ENCODE measurements at regions not wholly inside any gene's neighbourhood (a gene's known extent, or its start where the extent isn't known, plus 50 kb on each side); places are given as distances from the start of the nearest gene placed in this dataset.

- TF ChIP-seq, protein P1, sequence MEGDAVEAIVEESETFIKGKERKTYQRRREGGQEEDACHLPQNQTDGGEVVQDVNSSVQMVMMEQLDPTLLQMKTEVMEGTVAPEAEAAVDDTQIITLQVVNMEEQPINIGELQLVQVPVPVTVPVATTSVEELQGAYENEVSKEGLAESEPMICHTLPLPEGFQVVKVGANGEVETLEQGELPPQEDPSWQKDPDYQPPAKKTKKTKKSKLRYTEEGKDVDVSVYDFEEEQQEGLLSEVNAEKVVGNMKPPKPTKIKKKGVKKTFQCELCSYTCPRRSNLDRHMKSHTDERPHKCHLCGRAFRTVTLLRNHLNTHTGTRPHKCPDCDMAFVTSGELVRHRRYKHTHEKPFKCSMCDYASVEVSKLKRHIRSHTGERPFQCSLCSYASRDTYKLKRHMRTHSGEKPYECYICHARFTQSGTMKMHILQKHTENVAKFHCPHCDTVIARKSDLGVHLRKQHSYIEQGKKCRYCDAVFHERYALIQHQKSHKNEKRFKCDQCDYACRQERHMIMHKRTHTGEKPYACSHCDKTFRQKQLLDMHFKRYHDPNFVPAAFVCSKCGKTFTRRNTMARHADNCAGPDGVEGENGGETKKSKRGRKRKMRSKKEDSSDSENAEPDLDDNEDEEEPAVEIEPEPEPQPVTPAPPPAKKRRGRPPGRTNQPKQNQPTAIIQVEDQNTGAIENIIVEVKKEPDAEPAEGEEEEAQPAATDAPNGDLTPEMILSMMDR (IDR thresholded peaks at IDR 0.05): no peak
- TF ChIP-seq POLR2A (IDR thresholded peaks at IDR 0.05) (no peak), EP300 (IDR thresholded peaks at IDR 0.05) (no peak)
These were observed 64.4 kb downstream of the ZWINT start for GRCh38 chr10:56296618-56297017.

Data from tibial nerve (tissue), 4 donors.